IMR-90 (cell line): ENCODE measurements at regions not wholly inside any gene's neighbourhood (a gene's known extent, or its start where the extent isn't known, plus 50 kb on each side); places are given as distances from the start of the nearest gene placed in this dataset.

Experiments used
- ATAC-seq: fragments of 200-7000 bp; cut with Tn5 transposase; 2 replicates; pipeline ENCODE4 v1.9.1; 2020; ENCODE audit warnings: low read depth, mild to moderate bottlenecking, moderate library complexity
- BruUV-seq: library from RNA; stranded (reverse); fragments of 400-500 nt; replicated peaks from 2 replicates; lab custom pipeline; 2021; lab: Mats Ljungman, UMichigan
- CTCF ChIA-PET: fragments of 300-600 bp; formaldehyde crosslinking; extraction: SDS; loops from one replicate; lab custom pipeline; 2021; ENCODE audit warnings: antibody characterized with exemption; lab: Yijun Ruan, JAX
- POLR2A ChIA-PET: fragments of 300-600 bp; sonication (Branson Sonifier 250); formaldehyde crosslinking; loops from one replicate; lab custom pipeline; 2022; ENCODE audit warnings: antibody characterized with exemption; ENCODE audit not compliant: unreplicated experiment; lab: Charles Lee
- DNase-seq: peaks from one replicate; pipeline ENCODE4 v3.0.0; 2013
- H2AFZ ChIP-seq: replicated peaks from 2 replicates; pipeline ENCODE3; 2013; ENCODE audit warnings: low read length, mild to moderate bottlenecking; ENCODE audit not compliant: poor library complexity
- H2AK5ac ChIP-seq: 2 replicates; pipeline ENCODE4 v1.6.1; 2013; ENCODE audit warnings: low read depth, low read length, inconsistent platforms
- H2AK9ac ChIP-seq: replicated peaks from 2 replicates; pipeline ENCODE3; 2013; ENCODE audit warnings: mild to moderate bottlenecking, low read depth, low read length, moderate library complexity; ENCODE audit not compliant: poor library complexity
- H2BK120ac ChIP-seq: 2 replicates; pipeline ENCODE4 v1.6.1; 2013; ENCODE audit warnings: low read depth, low read length, inconsistent platforms
- H2BK15ac ChIP-seq: 3 replicates; pipeline ENCODE4 v1.6.1; 2013; ENCODE audit warnings: low read depth, low read length, inconsistent platforms
- H2BK20ac ChIP-seq: 2 replicates; pipeline ENCODE4 v1.6.1; 2013; ENCODE audit warnings: low read depth, mild to moderate bottlenecking, inconsistent platforms, low read length, moderate library complexity
- H2BK5ac ChIP-seq: 2 replicates; pipeline ENCODE4 v1.6.1; 2013; ENCODE audit warnings: mild to moderate bottlenecking, low read depth, low read length, inconsistent platforms; ENCODE audit not compliant: poor library complexity, severe bottlenecking
- H3K14ac ChIP-seq: replicated peaks from 2 replicates; pipeline ENCODE4 v1.6.1; 2013; ENCODE audit warnings: low read depth, low read length, inconsistent platforms
- H3K18ac ChIP-seq: 2 replicates; pipeline ENCODE4 v1.6.1; 2013; ENCODE audit warnings: low read depth, low read length, control low read depth
- H3K23ac ChIP-seq: 2 replicates; pipeline ENCODE4 v1.6.1; 2013; ENCODE audit warnings: low read depth, low read length, inconsistent platforms
- H3K27ac ChIP-seq: 2 replicates; pipeline ENCODE4 v1.5.1; 2013; ENCODE audit warnings: mild to moderate bottlenecking, control low read depth, low read length; ENCODE audit not compliant: insufficient read depth
- H3K27me3 ChIP-seq: 2 replicates; pipeline ENCODE4 v1.6.1; 2013; ENCODE audit warnings: low read length; ENCODE audit not compliant: control insufficient read depth, insufficient read depth
- H3K36me3 ChIP-seq: 2 replicates; pipeline ENCODE4 v1.6.1; 2013; ENCODE audit warnings: low read length, mixed read lengths; ENCODE audit not compliant: control insufficient read depth, insufficient read depth
- H3K4ac ChIP-seq: 2 replicates; pipeline ENCODE4 v1.6.1; 2013; ENCODE audit warnings: low read depth, low read length, inconsistent platforms
- H3K4me1 ChIP-seq: 2 replicates; pipeline ENCODE4 v1.6.1; 2013; ENCODE audit warnings: low read length, mixed read lengths; ENCODE audit not compliant: control insufficient read depth, insufficient read depth
- H3K4me2 ChIP-seq: 2 replicates; pipeline ENCODE4 v1.6.1; 2013; ENCODE audit warnings: low read depth, mild to moderate bottlenecking, control low read depth, low read length, moderate library complexity
- H3K4me3 ChIP-seq: 2 replicates; pipeline ENCODE4 v1.5.1; 2013; ENCODE audit warnings: low read depth, mild to moderate bottlenecking, control low read depth, low read length, moderate library complexity; ENCODE audit not compliant: insufficient read depth
- H3K56ac ChIP-seq: 2 replicates; pipeline ENCODE4 v1.6.1; 2013; ENCODE audit warnings: low read length, inconsistent platforms; ENCODE audit not compliant: insufficient read depth; ENCODE audit errors: extremely low read depth
- H3K79me1 ChIP-seq, 2 experiments: 2 replicates each; pipeline ENCODE4 v1.6.1; 2013; ENCODE audit warnings: low read length in 2 of 2, inconsistent platforms in 1 of 2, low read depth in 1 of 2
- H3K9ac ChIP-seq: 2 replicates; pipeline ENCODE4 v1.6.1; 2013; ENCODE audit warnings: low read depth, low read length, control low read depth
- H3K9me1 ChIP-seq: 2 replicates; pipeline ENCODE4 v1.6.1; 2013; ENCODE audit warnings: low read length, inconsistent platforms; ENCODE audit not compliant: insufficient read depth
- H3K9me3 ChIP-seq: 2 replicates; pipeline ENCODE4 v1.6.1; 2013; ENCODE audit warnings: low read length; ENCODE audit not compliant: control insufficient read depth, insufficient read depth
- H4K20me1 ChIP-seq: 2 replicates; pipeline ENCODE4 v1.6.1; 2013; ENCODE audit warnings: low read length, inconsistent platforms; ENCODE audit not compliant: insufficient read depth
- H4K5ac ChIP-seq: 2 replicates; pipeline ENCODE4 v1.6.1; 2013; ENCODE audit warnings: mild to moderate bottlenecking, low read depth, low read length, control low read depth
- H4K8ac ChIP-seq, 2 experiments: 2 replicates each; pipeline ENCODE4 v1.6.1; 2013; ENCODE audit warnings: low read depth in 2 of 2, low read length in 2 of 2, control low read depth in 1 of 2, inconsistent platforms in 1 of 2
- H4K91ac ChIP-seq: 2 replicates; pipeline ENCODE4 v1.6.1; 2013; ENCODE audit warnings: low read depth, low read length, inconsistent platforms; ENCODE audit not compliant: insufficient read depth
- BHLHE40 ChIP-seq: fragments of 150-350 bp; IDR thresholded peaks from 2 replicates; pipeline ENCODE4 v1.6.1; 2016; ENCODE audit warnings: mild to moderate bottlenecking, low read depth, low read length
- CHD1 ChIP-seq: IDR thresholded peaks from 2 replicates; pipeline ENCODE4 v1.6.1; 2012; ENCODE audit warnings: low read depth, low read length, improper control_type of control experiment
- FOS ChIP-seq: fragments of 150-350 bp; IDR thresholded peaks from 2 replicates; pipeline ENCODE4 v1.6.1; 2016; ENCODE audit warnings: low read depth, low read length
- MAFK ChIP-seq: IDR thresholded peaks from 2 replicates; pipeline ENCODE4 v1.6.1; 2012; ENCODE audit warnings: low read depth, low read length, improper control_type of control experiment
- MAZ ChIP-seq: IDR thresholded peaks from 2 replicates; pipeline ENCODE4 v1.6.1; 2012; ENCODE audit warnings: low read depth, mild to moderate bottlenecking, low read length, improper control_type of control experiment, moderate library complexity, borderline replicate concordance
- MXI1 ChIP-seq: IDR thresholded peaks from 2 replicates; pipeline ENCODE4 v1.6.1; 2012; ENCODE audit warnings: low read depth, mild to moderate bottlenecking, low read length, moderate library complexity, borderline replicate concordance
- POLR2A ChIP-seq: IDR thresholded peaks from 2 replicates; pipeline ENCODE4 v1.6.1; 2012; ENCODE audit warnings: mild to moderate bottlenecking, low read depth, low read length
- RAD21 ChIP-seq: IDR thresholded peaks from 2 replicates; pipeline ENCODE4 v1.6.1; 2012; ENCODE audit warnings: low read length, improper control_type of control experiment
- SMC3 ChIP-seq: fragments of 150-350 bp; IDR thresholded peaks from 2 replicates; pipeline ENCODE4 v1.6.1; 2016; ENCODE audit warnings: low read depth, mild to moderate bottlenecking, antibody characterized with exemption, low read length, moderate library complexity
- USF2 ChIP-seq: fragments of 150-350 bp; IDR thresholded peaks from 2 replicates; pipeline ENCODE4 v1.6.1; 2017; ENCODE audit warnings: mild to moderate bottlenecking, antibody characterized with exemption, low read length, low read depth
- WGBS, 2 experiments: methylation state at CpG; one replicate each; pipeline versions ENCODE4 v1.1.5 to v1.1.7; 2013; ENCODE audit warnings: missing lambda C conversion rate in 2 of 2; ENCODE audit not compliant: insufficient read length in 1 of 2; ENCODE audit errors: extremely low coverage in 2 of 2; 5-methylcytosine and 5-hydroxymethylcytosine counted together
- dilution Hi-C: fragments of 300-500 bp; cut with HindIII; formaldehyde crosslinking; loops from one replicate; pipeline ENCODE4 v1.14.3; 2018; ENCODE audit warnings: low sequenced_read_pairs; ENCODE audit not compliant: unreplicated experiment
- in situ Hi-C: fragments of 300-500 bp; cut with MboI; formaldehyde crosslinking; loops from 3 replicates; pipeline ENCODE4 v1.14.3; 2019; ENCODE audit warnings: low sequenced_read_pairs, inconsistent platforms, mixed read lengths
- intact Hi-C: fragments of 100-400 bp; cut with micrococcal nuclease; formaldehyde crosslinking; loops from 2 replicates; pipeline ENCODE4 v1.10.0; 2022
- TF ChIP-seq, protein P1 (sequence below): conservative IDR thresholded peaks from 2 replicates; pipeline ENCODE4 v1.5.1; 2012; ENCODE audit warnings: mild to moderate bottlenecking, low read depth, low read length, improper control_type of control experiment

DNA sequence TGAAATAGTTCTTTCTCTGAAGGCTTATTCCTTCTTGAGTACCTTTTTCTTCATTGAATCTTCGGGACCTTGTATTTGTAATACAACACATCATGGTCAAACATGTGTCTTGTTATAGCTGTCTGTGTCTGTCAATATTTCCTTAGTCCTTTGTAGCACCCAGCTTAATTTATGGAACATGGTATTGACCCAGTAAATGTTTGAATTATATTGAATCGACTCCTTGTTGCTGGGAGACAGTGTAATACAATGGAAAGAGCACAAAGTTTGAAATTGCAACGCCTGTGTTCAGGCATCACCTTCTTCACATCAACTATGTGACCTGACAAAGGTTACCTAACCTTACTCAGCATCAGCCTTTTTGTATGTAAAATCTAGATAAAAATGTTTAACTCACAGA is 267.2 kb upstream of the CYRIA start:
- Histone ChIP-seq H3K4me1 (no peaks in the 10 kb centered on the region), H3K56ac (no peak overlapping the region), H2AFZ (no peak overlapping the region), H3K4me3 (no peak overlapping the region), H3K14ac (no peak overlapping the region), H4K91ac (no peak overlapping the region), H3K79me1 (no peaks in the 10 kb centered on the region), H3K9me1 (no peaks in the 10 kb centered on the region), H3K23ac (no peak overlapping the region), H3K4ac (no peak overlapping the region), H3K27ac (no peak overlapping the region), H3K27me3 (no peaks in the 10 kb centered on the region), H3K9me3 (no peaks in the 10 kb centered on the region), H3K9ac (no peak overlapping the region), H4K8ac (no peak overlapping the region), H2BK120ac (no peak overlapping the region), H3K18ac (no peak overlapping the region), H3K4me2 (no peak overlapping the region), H2BK15ac (no peak overlapping the region), H2AK5ac (no peak overlapping the region), H2BK20ac (no peak overlapping the region), H2BK5ac (no peak overlapping the region), H4K5ac (no peak overlapping the region), H4K20me1 (no peaks in the 10 kb centered on the region), H3K36me3 (no peaks in the 10 kb centered on the region), H2AK9ac (no peak overlapping the region)
- intact Hi-C loops: no loop called here
- DNase-seq: no peak
- ChIA-PET CTCF (no interaction called here), POLR2A (no interaction called here)
- no peak for TF ChIP-seq RAD21
- no peak for TF ChIP-seq MAFK
- no peak for TF ChIP-seq MXI1
- no peak for TF ChIP-seq FOS
- TF ChIP-seq, protein P1, sequence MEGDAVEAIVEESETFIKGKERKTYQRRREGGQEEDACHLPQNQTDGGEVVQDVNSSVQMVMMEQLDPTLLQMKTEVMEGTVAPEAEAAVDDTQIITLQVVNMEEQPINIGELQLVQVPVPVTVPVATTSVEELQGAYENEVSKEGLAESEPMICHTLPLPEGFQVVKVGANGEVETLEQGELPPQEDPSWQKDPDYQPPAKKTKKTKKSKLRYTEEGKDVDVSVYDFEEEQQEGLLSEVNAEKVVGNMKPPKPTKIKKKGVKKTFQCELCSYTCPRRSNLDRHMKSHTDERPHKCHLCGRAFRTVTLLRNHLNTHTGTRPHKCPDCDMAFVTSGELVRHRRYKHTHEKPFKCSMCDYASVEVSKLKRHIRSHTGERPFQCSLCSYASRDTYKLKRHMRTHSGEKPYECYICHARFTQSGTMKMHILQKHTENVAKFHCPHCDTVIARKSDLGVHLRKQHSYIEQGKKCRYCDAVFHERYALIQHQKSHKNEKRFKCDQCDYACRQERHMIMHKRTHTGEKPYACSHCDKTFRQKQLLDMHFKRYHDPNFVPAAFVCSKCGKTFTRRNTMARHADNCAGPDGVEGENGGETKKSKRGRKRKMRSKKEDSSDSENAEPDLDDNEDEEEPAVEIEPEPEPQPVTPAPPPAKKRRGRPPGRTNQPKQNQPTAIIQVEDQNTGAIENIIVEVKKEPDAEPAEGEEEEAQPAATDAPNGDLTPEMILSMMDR: no peak
- no peak for TF ChIP-seq CHD1
- no peak for TF ChIP-seq SMC3
- no peak for TF ChIP-seq MAZ
- no peak for TF ChIP-seq BHLHE40
- TF ChIP-seq POLR2A: no peak
- no peak for TF ChIP-seq USF2
- dilution Hi-C loops: no loop called here
- no peak for ATAC-seq
- WGBS, 2 experiments: no CpG with 5 or more reads among the region's 3 CpGs
- in situ Hi-C loops: no loop called here
- BruUV-seq: no TSS peak
